ENCODE measurements at regions not wholly inside any gene's neighbourhood (a gene's known extent, or its start where the extent isn't known, plus 50 kb on each side); places are given as distances from the start of the nearest gene placed in this dataset.

DNA sequence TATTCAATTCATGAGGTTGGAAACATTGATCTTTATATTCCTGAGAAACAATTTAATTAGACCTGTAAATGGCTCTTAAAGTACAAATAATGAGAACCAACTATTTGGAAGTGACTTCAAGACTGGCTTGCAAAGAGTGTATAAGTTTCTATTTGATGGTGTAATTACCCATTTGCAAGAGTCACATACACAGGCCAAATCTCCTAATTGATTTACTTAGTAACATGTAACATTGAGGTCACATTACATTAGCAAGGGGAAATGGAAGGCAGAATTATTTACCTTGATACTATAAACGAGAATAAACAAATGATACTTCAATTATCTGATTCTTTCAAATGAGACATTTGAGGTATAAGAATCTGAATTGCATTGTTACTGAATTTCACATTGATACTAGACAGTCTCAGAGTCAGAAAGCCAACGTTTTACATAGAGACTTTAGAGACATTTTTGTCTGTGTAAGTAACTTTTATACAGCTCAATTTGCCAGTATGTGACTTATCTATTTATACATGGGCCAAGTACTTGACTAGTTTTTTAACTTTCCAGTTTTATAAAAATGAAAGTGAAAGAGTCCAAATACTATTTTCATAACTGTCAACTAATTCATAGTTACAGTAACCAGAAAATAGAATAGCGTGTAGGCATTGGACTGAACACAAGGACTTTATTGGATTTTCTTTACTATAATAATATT lies 95.6 kb upstream of the RFC3 start:
- H3K4me2 ChIP-seq (replicated peaks; ENCODE audit: low read depth, low read length, poor library complexity, severe bottlenecking) = no peak overlapping the region
- no peaks in the 10 kb centered on the region for H3K79me2 ChIP-seq (ENCODE audit: control insufficient read depth, insufficient read depth, low read length)
- H4K20me1 ChIP-seq (ENCODE audit: control insufficient read depth, insufficient read depth, low read length, poor library complexity, severe bottlenecking) = no peaks in the 10 kb centered on the region
- Mint-ChIP-seq H3K9me3 (ENCODE audit: insufficient read depth) (no peaks in the 10 kb centered on the region), H3K27ac (no peak overlapping the region), H3K4me1 (peaks cover 5% of the 10 kb centered on the region), H3K4me3 (no peak overlapping the region), H3K27me3 (peaks cover 23% of the 10 kb centered on the region)
- DNase-seq = no peak
- CTCF ChIA-PET = interaction anchor here (4.8 kb wide), 1 partner anchor 494 kb away, joined by 52 read pairs; no protein-coding TSS in a partner anchor
- no peaks in the 10 kb centered on the region for H3K9me3 ChIP-seq (ENCODE audit: control extremely low read depth in 1 of 3, control insufficient read depth in 2 of 3, insufficient read depth in 1 of 3, low read length in 2 of 3)
- WGBS (ENCODE audit: insufficient coverage) = no CpG with 5 or more reads among the region's 3 CpGs
- peaks cover 0 to under 1% of the 10 kb centered on the region in 2 donors for H3K4me1 ChIP-seq (ENCODE audit: control insufficient read depth in 2 of 2, insufficient read depth in 2 of 2, low read length in 2 of 2)
- no peak for ATAC-seq (ENCODE audit: low read depth)
- peaks cover 0 to 20% (median 16%) of the 10 kb centered on the region in 4 experiments for H3K27me3 ChIP-seq (replicated peaks in 1 of 4; ENCODE audit: control extremely low read depth in 1 of 4, control insufficient read depth in 3 of 4, insufficient read depth in 4 of 4, low read length in 3 of 4)
- POLR2A ChIA-PET = no interaction called here
- no peak overlapping the region for H3K27ac ChIP-seq (ENCODE audit: low read length in 2 of 2)
- no peaks in the 10 kb centered on the region for H3K36me3 ChIP-seq (replicated peaks in 1 of 2; ENCODE audit: control extremely low read depth in 1 of 2, control insufficient read depth in 1 of 2, extremely low read depth in 1 of 2, insufficient read depth in 2 of 2, low read length in 1 of 2)
- intact Hi-C loops (cut with micrococcal nuclease) = loop anchor here (10.0 kb wide), 1 partner anchor 368 kb away; no protein-coding TSS in a partner anchor
- no peak overlapping the region for H2AFZ ChIP-seq (ENCODE audit: insufficient read depth, low read depth, low read length, poor library complexity, severe bottlenecking)
- no peak overlapping the region for H3K9ac ChIP-seq (ENCODE audit: low read length)
- H3K4me3 ChIP-seq (ENCODE audit: control extremely low read depth in 1 of 5, extremely low read depth in 1 of 5, insufficient read depth in 1 of 5, low read depth in 2 of 5, low read length in 4 of 5) = no peak overlapping the region
- TF ChIP-seq EZH2 (IDR thresholded peaks at IDR 0.05; ENCODE audit: borderline replicate concordance, insufficient read depth, low read depth, low read length, poor library complexity, severe bottlenecking) = no peak
- TF ChIP-seq, protein P1, sequence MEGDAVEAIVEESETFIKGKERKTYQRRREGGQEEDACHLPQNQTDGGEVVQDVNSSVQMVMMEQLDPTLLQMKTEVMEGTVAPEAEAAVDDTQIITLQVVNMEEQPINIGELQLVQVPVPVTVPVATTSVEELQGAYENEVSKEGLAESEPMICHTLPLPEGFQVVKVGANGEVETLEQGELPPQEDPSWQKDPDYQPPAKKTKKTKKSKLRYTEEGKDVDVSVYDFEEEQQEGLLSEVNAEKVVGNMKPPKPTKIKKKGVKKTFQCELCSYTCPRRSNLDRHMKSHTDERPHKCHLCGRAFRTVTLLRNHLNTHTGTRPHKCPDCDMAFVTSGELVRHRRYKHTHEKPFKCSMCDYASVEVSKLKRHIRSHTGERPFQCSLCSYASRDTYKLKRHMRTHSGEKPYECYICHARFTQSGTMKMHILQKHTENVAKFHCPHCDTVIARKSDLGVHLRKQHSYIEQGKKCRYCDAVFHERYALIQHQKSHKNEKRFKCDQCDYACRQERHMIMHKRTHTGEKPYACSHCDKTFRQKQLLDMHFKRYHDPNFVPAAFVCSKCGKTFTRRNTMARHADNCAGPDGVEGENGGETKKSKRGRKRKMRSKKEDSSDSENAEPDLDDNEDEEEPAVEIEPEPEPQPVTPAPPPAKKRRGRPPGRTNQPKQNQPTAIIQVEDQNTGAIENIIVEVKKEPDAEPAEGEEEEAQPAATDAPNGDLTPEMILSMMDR (IDR thresholded peaks at IDR 0.05) = no peak

DNA sequence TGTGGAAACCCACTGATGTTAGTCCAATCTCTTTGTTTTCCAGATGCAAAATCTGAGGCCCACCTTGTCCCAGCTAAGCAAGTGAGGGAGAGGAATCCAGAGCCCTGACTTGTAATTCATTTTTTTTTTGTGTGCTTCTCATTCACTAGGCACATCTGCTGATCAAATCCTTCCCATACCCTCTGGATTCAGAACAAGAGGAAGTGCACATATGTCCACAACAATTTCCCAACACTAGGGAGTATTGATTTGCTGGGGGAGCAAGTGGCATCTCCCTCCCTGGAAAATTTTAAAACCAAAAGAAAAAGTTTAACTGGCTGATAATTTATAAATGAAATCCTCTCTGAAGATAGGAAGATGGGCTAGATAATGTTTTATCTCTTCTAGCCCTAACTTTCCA lies 94.6 kb upstream of the RFC3 start:
- peaks cover 0 to 24% (median 16%) of the 10 kb centered on the region in 4 experiments for H3K27me3 ChIP-seq (replicated peaks in 1 of 4; ENCODE audit: control extremely low read depth in 1 of 4, control insufficient read depth in 3 of 4, insufficient read depth in 4 of 4, low read length in 3 of 4)
- Mint-ChIP-seq H3K9me3 (ENCODE audit: insufficient read depth) (no peaks in the 10 kb centered on the region), H3K27me3 (peaks cover 24% of the 10 kb centered on the region), H3K27ac (no peak overlapping the region), H3K4me3 (no peak overlapping the region), H3K4me1 (peaks cover 12% of the 10 kb centered on the region)
- H3K4me2 ChIP-seq (replicated peaks; ENCODE audit: low read depth, low read length, poor library complexity, severe bottlenecking) = no peak overlapping the region
- ChIA-PET POLR2A (interaction anchor here (1.0 kb wide), 1 partner anchor 1137 kb away, joined by 3 read pairs; the partner anchor contains the start of gene PDS5B), CTCF (interaction anchor here (0.6 to 4.8 kb wide), 6 partner anchors 14 to 1456 kb away, joined by 3 to 52 read pairs (median 5); no protein-coding TSS in a partner anchor)
- H3K4me3 ChIP-seq (ENCODE audit: control extremely low read depth in 1 of 5, extremely low read depth in 1 of 5, insufficient read depth in 1 of 5, low read depth in 2 of 5, low read length in 4 of 5) = no peak overlapping the region
- no peaks in the 10 kb centered on the region for H4K20me1 ChIP-seq (ENCODE audit: control insufficient read depth, insufficient read depth, low read length, poor library complexity, severe bottlenecking)
- H3K4me1 ChIP-seq (ENCODE audit: control insufficient read depth in 2 of 2, insufficient read depth in 2 of 2, low read length in 2 of 2) = peaks cover 8 to 10% of the 10 kb centered on the region in 2 donors
- no peak overlapping the region for H3K27ac ChIP-seq (ENCODE audit: low read length in 2 of 2)
- H3K36me3 ChIP-seq (replicated peaks in 1 of 2; ENCODE audit: control extremely low read depth in 1 of 2, control insufficient read depth in 1 of 2, extremely low read depth in 1 of 2, insufficient read depth in 2 of 2, low read length in 1 of 2) = no peaks in the 10 kb centered on the region
- H3K9ac ChIP-seq (ENCODE audit: low read length) = no peak overlapping the region
- no peaks in the 10 kb centered on the region for H3K79me2 ChIP-seq (ENCODE audit: control insufficient read depth, insufficient read depth, low read length)
- no peak overlapping the region for H2AFZ ChIP-seq (ENCODE audit: insufficient read depth, low read depth, low read length, poor library complexity, severe bottlenecking)
- no peaks in the 10 kb centered on the region for H3K9me3 ChIP-seq (ENCODE audit: control extremely low read depth in 1 of 3, control insufficient read depth in 2 of 3, insufficient read depth in 1 of 3, low read length in 2 of 3)
- ATAC-seq (ENCODE audit: low read depth) (no peak), DNase-seq (no peak)
- TF ChIP-seq EZH2 (IDR thresholded peaks at IDR 0.05; ENCODE audit: borderline replicate concordance, insufficient read depth, low read depth, low read length, poor library complexity, severe bottlenecking) = no peak
- TF ChIP-seq, protein P1 (IDR thresholded peaks at IDR 0.05) = no peak
- intact Hi-C loops (cut with micrococcal nuclease) = loop anchor here (10.0 kb wide), 1 partner anchor 369 kb away; no protein-coding TSS in a partner anchor

Data from B cell (primary cell).